Spleen (tissue), 7 donors: ENCODE measurements at regions not wholly inside any gene's neighbourhood (a gene's known extent, or its start where the extent isn't known, plus 50 kb on each side); places are given as distances from the start of the nearest gene placed in this dataset.

Source experiments
- POLR2A ChIP-seq, 3 donors: fragments of 450-650 bp; IDR thresholded peaks; one replicate each; pipeline ENCODE4 v1.5.1; 2017; ENCODE audit warnings: antibody characterized with exemption in 3 of 3, mild to moderate bottlenecking in 1 of 3
- TF ChIP-seq, protein P1 (sequence below), 11 experiments: fragments of 200-600 bp in 7 of 11; fragments of 450-650 bp in 4 of 11; sonication (generic) in 4 of 11; IDR thresholded peaks in 8 of 11; conservative IDR thresholded peaks in 3 of 11; 1 replicate in 7 of 11; 2 replicates in 4 of 11; pipeline versions ENCODE4 v1.4.0 to v1.8.0; 2016 to 2021; ENCODE audit warnings: antibody characterized with exemption in 11 of 11, inconsistent platforms in 4 of 11, mild to moderate bottlenecking in 1 of 11
- donor health status: DM: no; HTN: no; CAD: no; lungs with moderate emphysema.
- donor health status: DM: no; HTN: no; CAD: no.
- donor health status: DM: no; HTN: no; CAD: no.

- TF ChIP-seq POLR2A (IDR thresholded peaks at IDR 0.05), result no peak
- TF ChIP-seq, protein P1, sequence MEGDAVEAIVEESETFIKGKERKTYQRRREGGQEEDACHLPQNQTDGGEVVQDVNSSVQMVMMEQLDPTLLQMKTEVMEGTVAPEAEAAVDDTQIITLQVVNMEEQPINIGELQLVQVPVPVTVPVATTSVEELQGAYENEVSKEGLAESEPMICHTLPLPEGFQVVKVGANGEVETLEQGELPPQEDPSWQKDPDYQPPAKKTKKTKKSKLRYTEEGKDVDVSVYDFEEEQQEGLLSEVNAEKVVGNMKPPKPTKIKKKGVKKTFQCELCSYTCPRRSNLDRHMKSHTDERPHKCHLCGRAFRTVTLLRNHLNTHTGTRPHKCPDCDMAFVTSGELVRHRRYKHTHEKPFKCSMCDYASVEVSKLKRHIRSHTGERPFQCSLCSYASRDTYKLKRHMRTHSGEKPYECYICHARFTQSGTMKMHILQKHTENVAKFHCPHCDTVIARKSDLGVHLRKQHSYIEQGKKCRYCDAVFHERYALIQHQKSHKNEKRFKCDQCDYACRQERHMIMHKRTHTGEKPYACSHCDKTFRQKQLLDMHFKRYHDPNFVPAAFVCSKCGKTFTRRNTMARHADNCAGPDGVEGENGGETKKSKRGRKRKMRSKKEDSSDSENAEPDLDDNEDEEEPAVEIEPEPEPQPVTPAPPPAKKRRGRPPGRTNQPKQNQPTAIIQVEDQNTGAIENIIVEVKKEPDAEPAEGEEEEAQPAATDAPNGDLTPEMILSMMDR (IDR thresholded peaks at IDR 0.05 in 8 of 11, conservative IDR thresholded peaks at IDR 0.05 in 3 of 11), result no peak
These were observed 149.2 kb downstream of the RAMP3 start for GRCh38 chr7:45306752-45307305.
